ENCODE measurements at regions not wholly inside any gene's neighbourhood (a gene's known extent, or its start where the extent isn't known, plus 50 kb on each side); places are given as distances from the start of the nearest gene placed in this dataset.

DNA sequence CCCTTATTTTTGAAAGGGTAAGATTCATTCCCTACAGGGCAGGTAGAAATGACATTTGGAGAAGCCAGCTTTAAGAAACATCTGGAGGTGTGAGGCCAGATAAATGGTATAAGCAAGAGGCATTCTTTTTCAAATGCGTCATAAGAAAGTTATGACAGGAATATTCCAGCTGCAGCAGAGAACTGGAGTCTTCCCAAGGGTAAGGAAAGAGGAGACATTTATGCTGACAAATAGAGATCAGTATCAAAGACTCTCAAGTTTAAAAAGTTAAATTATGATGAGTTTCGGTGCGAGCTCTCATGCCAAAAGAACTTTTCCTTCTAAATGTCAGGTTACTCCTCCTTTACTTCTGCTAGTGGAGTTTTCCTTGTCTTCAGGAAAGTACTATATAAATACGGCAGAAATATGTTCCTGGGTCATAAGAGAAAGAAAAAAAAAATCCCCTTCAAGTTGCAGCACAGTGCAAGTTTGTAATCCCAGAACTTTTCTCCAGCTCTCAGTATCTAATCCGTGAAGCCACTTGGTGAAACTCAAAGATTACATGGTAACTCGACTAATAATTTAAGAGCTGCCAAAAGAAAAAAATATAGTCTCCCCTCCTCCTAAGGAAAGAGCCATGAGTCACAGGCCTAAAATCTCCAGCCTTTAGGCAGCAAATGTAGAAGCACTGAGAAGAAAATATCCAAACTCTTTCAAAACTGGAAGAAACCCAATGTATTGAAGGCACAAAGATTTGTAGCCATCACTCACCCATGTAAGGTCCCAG lies 428.1 kb downstream of the MEIS1 start:
- Mint-ChIP-seq H3K27ac (ENCODE audit: low read depth, unreplicated experiment) (peak overlapping the region; percentile 91), H3K9me3 (ENCODE audit: unreplicated experiment) (peaks cover 3% of the 10 kb centered on the region), H3K4me3 (ENCODE audit: unreplicated experiment) (peak overlapping the region; percentile 47), H3K36me3 (ENCODE audit: insufficient read depth, unreplicated experiment) (peaks cover 7% of the 10 kb centered on the region), H3K27me3 (ENCODE audit: insufficient read depth, unreplicated experiment) (no peaks in the 10 kb centered on the region), H3K4me1 (ENCODE audit: insufficient read depth, unreplicated experiment) (peaks cover 13% of the 10 kb centered on the region)
- TF ChIP-seq, protein P1, sequence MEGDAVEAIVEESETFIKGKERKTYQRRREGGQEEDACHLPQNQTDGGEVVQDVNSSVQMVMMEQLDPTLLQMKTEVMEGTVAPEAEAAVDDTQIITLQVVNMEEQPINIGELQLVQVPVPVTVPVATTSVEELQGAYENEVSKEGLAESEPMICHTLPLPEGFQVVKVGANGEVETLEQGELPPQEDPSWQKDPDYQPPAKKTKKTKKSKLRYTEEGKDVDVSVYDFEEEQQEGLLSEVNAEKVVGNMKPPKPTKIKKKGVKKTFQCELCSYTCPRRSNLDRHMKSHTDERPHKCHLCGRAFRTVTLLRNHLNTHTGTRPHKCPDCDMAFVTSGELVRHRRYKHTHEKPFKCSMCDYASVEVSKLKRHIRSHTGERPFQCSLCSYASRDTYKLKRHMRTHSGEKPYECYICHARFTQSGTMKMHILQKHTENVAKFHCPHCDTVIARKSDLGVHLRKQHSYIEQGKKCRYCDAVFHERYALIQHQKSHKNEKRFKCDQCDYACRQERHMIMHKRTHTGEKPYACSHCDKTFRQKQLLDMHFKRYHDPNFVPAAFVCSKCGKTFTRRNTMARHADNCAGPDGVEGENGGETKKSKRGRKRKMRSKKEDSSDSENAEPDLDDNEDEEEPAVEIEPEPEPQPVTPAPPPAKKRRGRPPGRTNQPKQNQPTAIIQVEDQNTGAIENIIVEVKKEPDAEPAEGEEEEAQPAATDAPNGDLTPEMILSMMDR (IDR thresholded peaks at IDR 0.05; ENCODE audit: unreplicated experiment): no peak
- no TSS peak for BruUV-seq (replicated peaks)
- POLR2A ChIA-PET: interaction anchor here (0.5 to 2.5 kb wide), 20 partner anchors 9 to 1387 kb away, joined by 3 to 23 read pairs (median 5); no protein-coding TSS in a partner anchor
- CTCF ChIA-PET: interaction anchor here (0.7 to 1.2 kb wide), 2 partner anchors 289 to 434 kb away, joined by 3 read pairs; no protein-coding TSS in a partner anchor
- DNase-seq (ENCODE audit: unreplicated experiment): peak; percentile 45
- intact Hi-C loops (cut with micrococcal nuclease): no loop called here

DNA sequence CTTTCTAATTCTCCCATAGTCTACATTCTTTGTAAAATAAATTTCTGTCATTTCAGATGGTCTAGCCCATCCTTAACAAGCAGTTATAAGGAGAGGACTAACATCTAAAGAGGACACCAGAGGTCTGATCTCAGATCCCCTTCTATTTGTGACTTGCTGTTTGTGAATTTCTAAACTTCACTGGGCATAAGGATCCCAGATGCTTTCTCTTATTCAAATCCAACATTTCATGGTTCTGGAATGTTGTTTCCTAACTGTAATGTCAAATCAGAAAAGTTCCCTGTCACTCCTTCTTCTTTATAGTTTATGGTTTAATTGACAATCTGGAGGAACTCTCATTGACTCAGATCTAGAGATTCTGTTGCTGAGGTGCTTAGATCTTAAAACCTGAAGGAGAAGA lies 430.2 kb downstream of the MEIS1 start:
- no TSS peak for BruUV-seq (replicated peaks)

DNA sequence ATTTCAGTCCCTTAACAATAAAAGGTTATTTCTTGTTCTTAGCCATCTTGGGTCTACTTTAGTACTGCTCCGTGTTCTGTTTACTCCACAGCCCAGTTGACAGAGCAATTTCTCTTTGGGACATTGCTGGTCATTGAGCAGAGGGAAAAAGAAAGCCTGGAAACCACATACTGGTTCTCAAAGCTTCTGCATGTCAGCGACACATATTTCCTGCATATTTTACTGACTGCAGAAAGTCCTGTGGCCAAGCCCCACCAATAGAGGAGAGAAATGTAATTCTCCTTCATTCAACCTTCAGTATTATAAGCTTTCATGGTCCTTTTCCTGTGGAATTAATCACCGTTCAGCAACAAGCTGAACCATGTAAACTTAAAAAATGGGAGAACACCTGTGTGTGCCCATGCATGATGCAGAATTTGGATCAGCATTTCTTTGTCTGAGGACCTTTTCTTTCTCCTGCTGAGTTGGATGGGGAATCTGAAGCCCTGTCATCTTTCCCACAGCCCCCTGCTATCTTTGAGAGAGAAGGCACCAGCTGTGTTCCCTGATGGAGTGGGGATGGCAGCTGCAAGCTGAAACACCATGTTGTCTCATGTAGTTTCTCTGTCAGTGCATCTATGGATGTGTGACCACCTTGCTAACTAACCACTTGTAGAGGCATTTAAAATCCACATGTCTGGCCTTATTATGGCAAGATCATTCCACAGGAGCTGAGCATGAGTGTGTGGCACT lies 431.6 kb downstream of the MEIS1 start:
- ChIA-PET POLR2A (interaction anchor here (1.0 to 1.9 kb wide), 3 partner anchors 11 to 26 kb away, joined by 4 to 5 read pairs (median 4); no protein-coding TSS in a partner anchor), CTCF (interaction anchor here (0.5 kb wide), 1 partner anchor 286 kb away, joined by 3 read pairs; no protein-coding TSS in a partner anchor)
- no peaks in the 10 kb centered on the region for H3K27me3 Mint-ChIP-seq (ENCODE audit: insufficient read depth, unreplicated experiment)
- TF ChIP-seq, protein P1 (IDR thresholded peaks at IDR 0.05; ENCODE audit: unreplicated experiment): no peak
- intact Hi-C loops (cut with micrococcal nuclease): no loop called here
- H3K4me1 Mint-ChIP-seq (ENCODE audit: insufficient read depth, unreplicated experiment): peaks cover 24% of the 10 kb centered on the region
- no peak overlapping the region for H3K27ac Mint-ChIP-seq (ENCODE audit: low read depth, unreplicated experiment)
- peaks cover 8% of the 10 kb centered on the region for H3K9me3 Mint-ChIP-seq (ENCODE audit: unreplicated experiment)
- H3K4me3 Mint-ChIP-seq (ENCODE audit: unreplicated experiment): no peak overlapping the region
- H3K36me3 Mint-ChIP-seq (ENCODE audit: insufficient read depth, unreplicated experiment): peaks cover 13% of the 10 kb centered on the region
- BruUV-seq (replicated peaks): no TSS peak
- DNase-seq (ENCODE audit: unreplicated experiment): no peak

More for the DNA sequence above, 430.2 kb downstream of the MEIS1 start:
- POLR2A ChIA-PET: interaction anchor here (1.0 to 1.9 kb wide), 2 partner anchors 12 to 25 kb away, joined by 4 to 5 read pairs; no protein-coding TSS in a partner anchor
- no peak for DNase-seq (ENCODE audit: unreplicated experiment)
- Mint-ChIP-seq H3K4me1 (ENCODE audit: insufficient read depth, unreplicated experiment) (peaks cover 24% of the 10 kb centered on the region), H3K27me3 (ENCODE audit: insufficient read depth, unreplicated experiment) (no peaks in the 10 kb centered on the region), H3K27ac (ENCODE audit: low read depth, unreplicated experiment) (peak overlapping the region; percentile 64), H3K36me3 (ENCODE audit: insufficient read depth, unreplicated experiment) (peaks cover 11% of the 10 kb centered on the region), H3K4me3 (ENCODE audit: unreplicated experiment) (no peak overlapping the region), H3K9me3 (ENCODE audit: unreplicated experiment) (peaks cover 8% of the 10 kb centered on the region)
- TF ChIP-seq, protein P1 (IDR thresholded peaks at IDR 0.05; ENCODE audit: unreplicated experiment): no peak
- intact Hi-C loops (cut with micrococcal nuclease): no loop called here
- CTCF ChIA-PET: no interaction called here

DNA sequence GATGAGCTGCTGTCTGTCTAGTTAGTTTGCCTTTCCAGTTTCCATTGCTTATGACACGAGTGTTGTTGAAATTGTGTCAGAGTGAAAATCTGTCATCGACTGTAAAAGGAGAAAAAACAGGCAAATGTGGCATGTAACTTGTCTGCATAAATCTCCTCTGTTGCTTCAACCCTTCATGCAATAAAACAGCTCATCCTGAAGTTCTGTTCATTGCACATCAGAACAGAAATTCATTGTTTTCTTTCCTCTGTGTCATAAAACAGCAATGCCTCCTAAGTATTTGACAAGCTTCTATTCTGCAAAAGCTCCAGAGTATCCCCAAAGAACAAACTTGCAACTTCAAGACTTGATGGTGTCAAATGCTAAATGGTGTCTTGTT lies 432.1 kb downstream of the MEIS1 start:
- Mint-ChIP-seq H3K36me3 (ENCODE audit: insufficient read depth, unreplicated experiment) (peaks cover 13% of the 10 kb centered on the region), H3K4me3 (ENCODE audit: unreplicated experiment) (no peak overlapping the region), H3K27ac (ENCODE audit: low read depth, unreplicated experiment) (no peak overlapping the region), H3K9me3 (ENCODE audit: unreplicated experiment) (peaks cover 8% of the 10 kb centered on the region), H3K27me3 (ENCODE audit: insufficient read depth, unreplicated experiment) (no peaks in the 10 kb centered on the region), H3K4me1 (ENCODE audit: insufficient read depth, unreplicated experiment) (peaks cover 24% of the 10 kb centered on the region)
- CTCF ChIA-PET: interaction anchor here (0.5 kb wide), 1 partner anchor 286 kb away, joined by 3 read pairs; no protein-coding TSS in a partner anchor
- no TSS peak for BruUV-seq (replicated peaks)
- no peak for DNase-seq (ENCODE audit: unreplicated experiment)
- intact Hi-C loops (cut with micrococcal nuclease): no loop called here
- TF ChIP-seq, protein P1 (IDR thresholded peaks at IDR 0.05; ENCODE audit: unreplicated experiment): no peak
- POLR2A ChIA-PET: interaction anchor here (1.2 to 1.9 kb wide), 2 partner anchors 11 to 27 kb away, joined by 4 read pairs; no protein-coding TSS in a partner anchor

Measured in MCF 10A (cell line).